Breast epithelium (tissue), 3 donors: ENCODE measurements at regions not wholly inside any gene's neighbourhood (a gene's known extent, or its start where the extent isn't known, plus 50 kb on each side); places are given as distances from the start of the nearest gene placed in this dataset.

ENCODE experiments used
- CTCF ChIP-seq, 3 donors: fragments of 450-650 bp; IDR thresholded peaks; one replicate each; pipeline ENCODE4 v1.5.1; 2016 to 2017; ENCODE audit warnings: antibody characterized with exemption in 3 of 3, mild to moderate bottlenecking in 3 of 3, moderate library complexity in 3 of 3
- POLR2A ChIP-seq: fragments of 450-650 bp; IDR thresholded peaks from one replicate; pipeline ENCODE4 v1.6.1; 2016; ENCODE audit warnings: antibody characterized with exemption, mild to moderate bottlenecking, moderate library complexity

GRCh38 chr5:40165789-40166728 lies 513.7 kb upstream of the PTGER4 start:
- TF ChIP-seq CTCF (IDR thresholded peaks at IDR 0.05), result no peak
- no peak for TF ChIP-seq POLR2A
